K562 (cell line): ENCODE measurements at regions not wholly inside any gene's neighbourhood (a gene's known extent, or its start where the extent isn't known, plus 50 kb on each side); places are given as distances from the start of the nearest gene placed in this dataset.

Experiments used
- ARID2 ChIP-seq: fragments of 450-650 bp; IDR thresholded peaks from 2 replicates; pipeline ENCODE4 v1.6.1; 2017; ENCODE audit warnings: antibody characterized with exemption, mild to moderate bottlenecking
- CC2D1A ChIP-seq: fragments of 450-650 bp; IDR thresholded peaks from 2 replicates; pipeline ENCODE4 v1.6.1; 2017; ENCODE audit warnings: mild to moderate bottlenecking
- RAD51 ChIP-seq: fragments of 450-650 bp; IDR thresholded peaks from 2 replicates; pipeline ENCODE4 v1.7.1; 2016; ENCODE audit warnings: low read depth, mild to moderate bottlenecking, borderline replicate concordance
- SPI1 ChIP-seq: IDR thresholded peaks from 2 replicates; pipeline ENCODE4 v1.6.1; 2011; ENCODE audit warnings: low read depth, low read length, control low read depth, borderline replicate concordance
- TCF3 ChIP-seq: sonication (generic); formaldehyde crosslinking; IDR thresholded peaks from 2 replicates; pipeline ENCODE4 v1.4.0; 2020; ENCODE audit warnings: mild to moderate bottlenecking, missing genetic modification reagents
- UBTF ChIP-seq, 2 experiments: IDR thresholded peaks; 2 replicates each; pipeline ENCODE4 v1.6.1; 2012; ENCODE audit warnings: improper control_type of control experiment in 2 of 2, low read depth in 2 of 2, low read length in 2 of 2, borderline replicate concordance in 1 of 2
- ZNF609 ChIP-seq: sonication (generic); formaldehyde crosslinking; IDR thresholded peaks from 2 replicates; pipeline ENCODE4 v1.8.1; 2023; ENCODE audit warnings: missing genetic modification reagents, mild to moderate bottlenecking, borderline replicate concordance
- ZSCAN29 ChIP-seq: fragments of 450-650 bp; IDR thresholded peaks from 2 replicates; pipeline ENCODE4 v1.6.1; 2017

- TF ChIP-seq TCF3 (CRISPR knock-in tag) (no peak), ARID2 (no peak), SPI1 (no peak), UBTF (IDR thresholded peaks at IDR 0.05; ENCODE audit: borderline replicate concordance in 1 of 2, low read depth in 2 of 2, low read length in 2 of 2) (no peak), ZNF609 (no peak), CC2D1A (no peak), RAD51 (no peak), ZSCAN29 (no peak)
Measured at GRCh38 chr6:56357616-56358373, 110.4 kb upstream of the COL21A1 start.
